ENCODE measurements at regions not wholly inside any gene's neighbourhood (a gene's known extent, or its start where the extent isn't known, plus 50 kb on each side); places are given as distances from the start of the nearest gene placed in this dataset.

- TF ChIP-seq CTCF (conservative IDR thresholded peaks at IDR 0.05) (no peak), EZH2 (IDR thresholded peaks at IDR 0.05; ENCODE audit: low read depth) (no peak)
These were observed 240.8 kb upstream of the POM121L12 start for GRCh38 chr7:52794621-52795020.
